KMS-11 (cell line): ENCODE measurements at regions not wholly inside any gene's neighbourhood (a gene's known extent, or its start where the extent isn't known, plus 50 kb on each side); places are given as distances from the start of the nearest gene placed in this dataset.

Experiments used
- H2AFZ ChIP-seq: fragments of 200-600 bp; sonication (generic); 2 replicates; pipeline ENCODE4 v1.6.1; 2016; ENCODE audit warnings: antibody characterized with exemption, mixed run types, low read depth
- H3K27ac ChIP-seq: fragments of 200-600 bp; sonication (generic); 2 replicates; pipeline ENCODE4 v1.6.1; 2016; ENCODE audit warnings: mild to moderate bottlenecking, mixed run types
- H3K27me3 ChIP-seq: fragments of 200-600 bp; sonication (generic); 2 replicates; pipeline ENCODE4 v1.6.1; 2017; ENCODE audit warnings: mild to moderate bottlenecking, low read depth, mixed run types, moderate library complexity; ENCODE audit not compliant: insufficient read depth
- H3K36me3 ChIP-seq: fragments of 200-600 bp; sonication (generic); 2 replicates; pipeline ENCODE4 v1.6.1; 2017; ENCODE audit warnings: mild to moderate bottlenecking, mixed run types; ENCODE audit not compliant: insufficient read depth
- H3K4me1 ChIP-seq: fragments of 200-600 bp; sonication (generic); 2 replicates; pipeline ENCODE4 v1.6.1; 2016; ENCODE audit warnings: mild to moderate bottlenecking, low read depth, mixed run types; ENCODE audit not compliant: poor library complexity, severe bottlenecking
- H3K4me2 ChIP-seq: fragments of 200-600 bp; sonication (generic); 2 replicates; pipeline ENCODE4 v1.7.0; 2016; ENCODE audit warnings: mild to moderate bottlenecking, mixed run types
- H3K4me3 ChIP-seq: fragments of 200-600 bp; sonication (generic); IDR thresholded peaks from 2 replicates; pipeline ENCODE4 v1.6.1; 2017; ENCODE audit warnings: low read depth, low read length, mixed read lengths; ENCODE audit not compliant: insufficient read depth
- H3K79me2 ChIP-seq: fragments of 200-600 bp; sonication (generic); 2 replicates; pipeline ENCODE4 v1.6.1; 2016; ENCODE audit warnings: low read depth, mixed run types; ENCODE audit not compliant: insufficient read depth
- H3K9ac ChIP-seq: fragments of 200-600 bp; sonication (generic); 2 replicates; pipeline ENCODE4 v1.6.1; 2016; ENCODE audit warnings: mild to moderate bottlenecking, mixed run types
- H4K20me1 ChIP-seq: fragments of 200-600 bp; sonication (generic); 2 replicates; pipeline ENCODE4 v1.6.1; 2016; ENCODE audit warnings: mild to moderate bottlenecking, mixed run types; ENCODE audit not compliant: insufficient read depth
- CTCF ChIP-seq: fragments of 200-600 bp; sonication (generic); conservative IDR thresholded peaks from 2 replicates; pipeline ENCODE4 v1.6.1; 2017; ENCODE audit warnings: low read depth, mild to moderate bottlenecking, antibody characterized with exemption, low read length, moderate library complexity, mixed read lengths

GRCh38 chr20:39810309-39810708 lies 848.2 kb downstream of the DHX35 start:
- Histone ChIP-seq H3K79me2 (no peaks in the 10 kb centered on the region), H3K4me1 (no peaks in the 10 kb centered on the region), H4K20me1 (no peaks in the 10 kb centered on the region), H3K9ac (no peak overlapping the region), H3K27me3 (no peaks in the 10 kb centered on the region), H3K4me3 (no peak overlapping the region), H2AFZ (no peak overlapping the region), H3K4me2 (no peak overlapping the region), H3K36me3 (no peaks in the 10 kb centered on the region), H3K27ac (no peak overlapping the region)
- TF ChIP-seq CTCF, result no peak

GRCh38 chr20:39808613-39809012 lies 846.5 kb downstream of the DHX35 start:
- no peaks in the 10 kb centered on the region for H3K36me3 ChIP-seq
- H3K27me3 ChIP-seq, result no peaks in the 10 kb centered on the region

GRCh38 chr20:39800548-39800947 lies 838.4 kb downstream of the DHX35 start:
- Histone ChIP-seq H3K4me3 (no peak overlapping the region), H3K4me2 (peak overlapping the region; percentile 95), H2AFZ (peak overlapping the region; percentile 26; the same call in 1 of the 2 replicates), H3K4me1 (peaks cover 35% of the 10 kb centered on the region), H3K27ac (peak overlapping the region; percentile 75), H3K27me3 (no peaks in the 10 kb centered on the region), H3K9ac (peak overlapping the region; percentile 7; the same call in 1 of the 2 replicates), H3K36me3 (no peaks in the 10 kb centered on the region), H3K79me2 (no peaks in the 10 kb centered on the region), H4K20me1 (no peaks in the 10 kb centered on the region)
- TF ChIP-seq CTCF, result no peak

More at GRCh38 chr20:39808613-39809012, 846.5 kb downstream of the DHX35 start:
- H3K4me3 ChIP-seq, result no peak overlapping the region
- no peak overlapping the region for H3K4me2 ChIP-seq
- H3K4me1 ChIP-seq, result no peaks in the 10 kb centered on the region
- H2AFZ ChIP-seq, result no peak overlapping the region
- H4K20me1 ChIP-seq, result no peaks in the 10 kb centered on the region
- no peaks in the 10 kb centered on the region for H3K79me2 ChIP-seq
- no peak overlapping the region for H3K9ac ChIP-seq
- H3K27ac ChIP-seq, result no peak overlapping the region
- TF ChIP-seq CTCF, result no peak

GRCh38 chr20:39800111-39800510 lies 838.0 kb downstream of the DHX35 start:
- no peak overlapping the region for H3K4me3 ChIP-seq
- peak overlapping the region; percentile 95 for H3K4me2 ChIP-seq
- H3K36me3 ChIP-seq, result no peaks in the 10 kb centered on the region
- H3K27me3 ChIP-seq, result no peaks in the 10 kb centered on the region
- TF ChIP-seq CTCF, result no peak
- no peaks in the 10 kb centered on the region for H3K79me2 ChIP-seq
- no peaks in the 10 kb centered on the region for H4K20me1 ChIP-seq
- H3K9ac ChIP-seq, result peak overlapping the region; percentile 7; the same call in 1 of the 2 replicates
- H2AFZ ChIP-seq, result peak overlapping the region; percentile 26; the same call in 1 of the 2 replicates
- peak overlapping the region; percentile 75 for H3K27ac ChIP-seq
- peaks cover 35% of the 10 kb centered on the region for H3K4me1 ChIP-seq
